Ovary (tissue), 7 donors: ENCODE measurements at regions not wholly inside any gene's neighbourhood (a gene's known extent, or its start where the extent isn't known, plus 50 kb on each side); places are given as distances from the start of the nearest gene placed in this dataset.

Source experiments
- DNase-seq, 5 donors: peaks; one replicate each; pipeline ENCODE4 v3.0.0-alpha.2; 2019 to 2020
- H3K27ac ChIP-seq, 2 donors: fragments of 200-600 bp; one replicate each; pipeline versions ENCODE4 v1.5.1 to v1.8.0; 2019 to 2022
- H3K27me3 ChIP-seq: fragments of 200-600 bp; one replicate; pipeline ENCODE4 v1.8.0; 2022
- H3K36me3 ChIP-seq: fragments of 200-600 bp; sonication (generic); one replicate; pipeline ENCODE4 v1.5.1; 2019
- H3K4me1 ChIP-seq: one replicate; pipeline ENCODE4 v1.8.1; 2013; ENCODE audit warnings: mild to moderate bottlenecking, moderate library complexity; ENCODE audit not compliant: insufficient read depth
- H3K4me3 ChIP-seq: fragments of 200-600 bp; sonication (generic); one replicate; pipeline ENCODE4 v1.5.1; 2017
- H3K9me3 ChIP-seq, 2 donors: fragments of 200-600 bp in 1 of 2; sonication (generic) in 1 of 2; one replicate each; pipeline versions ENCODE4 v1.5.1 to v1.8.1; 2013 to 2019; ENCODE audit warnings: mild to moderate bottlenecking in 1 of 2, moderate library complexity in 1 of 2
- EP300 ChIP-seq: sonication (generic); formaldehyde crosslinking; IDR thresholded peaks from one replicate; pipeline ENCODE4 v1.6.1; 2017; ENCODE audit warnings: antibody characterized with exemption
- POLR2A ChIP-seq: fragments of 450-650 bp; IDR thresholded peaks from one replicate; pipeline ENCODE4 v1.6.1; 2017; ENCODE audit warnings: antibody characterized with exemption, mild to moderate bottlenecking, moderate library complexity
- WGBS, 3 donors: extraction: QIAGEN DNeasy Blood & Tissue Kit in 1 of 3; methylation state at CpG; one replicate each; pipeline versions ENCODE4 v1.1.5 to v1.1.7; 2013 to 2017; 5-methylcytosine and 5-hydroxymethylcytosine counted together
- intact Hi-C, 4 donors: fragments of 100-400 bp; cut with DNase I; formaldehyde crosslinking; loops; one replicate each; pipeline versions ENCODE4 v1.11.0 to v1.15.1; 2022 to 2023
- TF ChIP-seq, protein P1 (sequence below), 3 donors: fragments of 450-650 bp in 2 of 3; fragments of 200-600 bp in 1 of 3; IDR thresholded peaks; one replicate each; pipeline versions ENCODE4 v1.5.1 to v1.8.0; 2016 to 2022; ENCODE audit warnings: antibody characterized with exemption in 3 of 3, mild to moderate bottlenecking in 1 of 3
- donor health status: DM: no; HTN: no; CAD: no; lungs with moderate emphysema.
- donor health status: DM: no; HTN: no; CAD: no.
- donor health status: Bipolar disorder and iron deficiency.
- donor health status: DM: no; HTN: no; CAD: no.
- donor health status: DM: yes; HTN: yes; CAD: no.

DNA sequence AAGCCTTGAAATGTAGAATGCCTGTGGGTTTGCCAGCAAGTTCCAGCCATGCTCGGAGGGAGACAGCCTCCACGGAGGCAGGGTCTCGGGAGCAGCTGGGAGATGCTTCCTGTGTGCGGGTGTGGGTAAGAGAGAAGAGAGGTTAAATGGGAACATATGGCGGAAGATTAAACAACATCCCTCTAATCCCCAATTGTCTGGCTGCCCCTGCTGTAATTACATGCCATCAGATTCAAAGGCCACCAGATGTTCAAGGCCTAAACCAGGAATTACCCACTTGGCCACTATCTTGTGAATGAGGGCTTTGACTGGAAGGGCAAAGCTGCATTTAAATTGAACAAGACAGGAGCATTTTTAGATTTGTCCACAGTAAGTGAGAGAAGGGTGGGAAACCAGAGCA, 81.4 kb upstream of the BACE2 start:
- intact Hi-C loops = no loop called here
- Histone ChIP-seq H3K4me3 (no peak overlapping the region), H3K36me3 (no peaks in the 10 kb centered on the region), H3K9me3 (no peaks in the 10 kb centered on the region), H3K4me1 (no peaks in the 10 kb centered on the region), H3K27ac (no peak overlapping the region), H3K27me3 (no peaks in the 10 kb centered on the region)
- no peak for DNase-seq
- TF ChIP-seq, protein P1, sequence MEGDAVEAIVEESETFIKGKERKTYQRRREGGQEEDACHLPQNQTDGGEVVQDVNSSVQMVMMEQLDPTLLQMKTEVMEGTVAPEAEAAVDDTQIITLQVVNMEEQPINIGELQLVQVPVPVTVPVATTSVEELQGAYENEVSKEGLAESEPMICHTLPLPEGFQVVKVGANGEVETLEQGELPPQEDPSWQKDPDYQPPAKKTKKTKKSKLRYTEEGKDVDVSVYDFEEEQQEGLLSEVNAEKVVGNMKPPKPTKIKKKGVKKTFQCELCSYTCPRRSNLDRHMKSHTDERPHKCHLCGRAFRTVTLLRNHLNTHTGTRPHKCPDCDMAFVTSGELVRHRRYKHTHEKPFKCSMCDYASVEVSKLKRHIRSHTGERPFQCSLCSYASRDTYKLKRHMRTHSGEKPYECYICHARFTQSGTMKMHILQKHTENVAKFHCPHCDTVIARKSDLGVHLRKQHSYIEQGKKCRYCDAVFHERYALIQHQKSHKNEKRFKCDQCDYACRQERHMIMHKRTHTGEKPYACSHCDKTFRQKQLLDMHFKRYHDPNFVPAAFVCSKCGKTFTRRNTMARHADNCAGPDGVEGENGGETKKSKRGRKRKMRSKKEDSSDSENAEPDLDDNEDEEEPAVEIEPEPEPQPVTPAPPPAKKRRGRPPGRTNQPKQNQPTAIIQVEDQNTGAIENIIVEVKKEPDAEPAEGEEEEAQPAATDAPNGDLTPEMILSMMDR (IDR thresholded peaks at IDR 0.05) = no peak
- TF ChIP-seq POLR2A = no peak
- WGBS, 3 donors = 44 to 54% (median 44%) methylated on average over 5 of the region's 5 CpGs

DNA sequence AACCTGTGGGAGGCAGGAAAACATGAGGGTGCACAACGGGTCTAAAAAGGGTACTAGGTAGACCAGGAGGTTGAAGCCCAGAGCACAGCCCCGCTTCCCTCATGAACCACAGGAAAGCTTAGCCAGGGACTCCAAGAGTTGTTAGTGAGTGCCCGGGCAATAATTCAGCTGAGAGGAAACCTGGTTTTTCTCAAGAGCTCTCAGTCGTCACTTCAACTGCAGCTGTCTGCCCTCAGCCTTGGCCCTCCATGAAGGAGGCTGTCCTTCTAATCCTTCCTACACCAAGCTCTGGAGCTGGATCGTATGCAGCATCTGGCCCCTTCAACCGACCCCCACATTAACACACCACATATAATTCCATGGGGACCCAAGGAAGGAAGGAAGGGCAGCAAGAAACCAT, 77.0 kb upstream of the BACE2 start:
- intact Hi-C loops = no loop called here
- TF ChIP-seq POLR2A (no peak), EP300 (no peak)
- TF ChIP-seq, protein P1 (IDR thresholded peaks at IDR 0.05) = no peak
- H3K27ac ChIP-seq = no peak overlapping the region
- H3K4me1 ChIP-seq = no peaks in the 10 kb centered on the region
- 25 to 39% (median 27%) methylated on average over 6 of the region's 6 CpGs for WGBS, 3 donors
- no peak for DNase-seq
- no peaks in the 10 kb centered on the region for H3K27me3 ChIP-seq
- no peak overlapping the region for H3K4me3 ChIP-seq
- H3K9me3 ChIP-seq = no peaks in the 10 kb centered on the region
- no peaks in the 10 kb centered on the region for H3K36me3 ChIP-seq

DNA sequence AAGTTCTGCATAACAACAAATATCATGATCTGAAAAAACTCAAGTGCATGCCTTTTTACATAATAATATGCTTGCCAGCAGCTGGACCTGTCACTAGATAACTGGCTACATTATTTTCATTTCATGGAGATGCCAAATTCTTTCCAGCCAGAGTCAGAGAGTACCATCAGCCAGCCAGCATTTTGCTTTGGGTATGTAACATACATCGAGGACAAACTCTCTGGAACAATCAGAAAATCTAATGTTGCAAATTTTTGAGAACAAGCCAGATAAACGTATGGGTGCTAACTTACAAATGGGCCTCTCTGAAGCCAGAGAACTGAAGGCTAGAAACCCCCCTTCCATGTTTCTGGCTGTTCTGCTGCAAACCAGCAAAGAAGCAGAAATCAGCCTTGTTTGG, 76.3 kb upstream of the BACE2 start:
- Histone ChIP-seq H3K27me3 (no peaks in the 10 kb centered on the region), H3K9me3 (no peaks in the 10 kb centered on the region), H3K4me1 (no peaks in the 10 kb centered on the region), H3K27ac (no peak overlapping the region), H3K36me3 (no peaks in the 10 kb centered on the region), H3K4me3 (no peak overlapping the region)
- intact Hi-C loops = no loop called here
- WGBS, 3 donors = 23 to 46% (median 36%) methylated on average over 2 of the region's 2 CpGs
- DNase-seq = no peak
- TF ChIP-seq EP300 = no peak
- TF ChIP-seq, protein P1 (IDR thresholded peaks at IDR 0.05) = no peak
- no peak for TF ChIP-seq POLR2A

DNA sequence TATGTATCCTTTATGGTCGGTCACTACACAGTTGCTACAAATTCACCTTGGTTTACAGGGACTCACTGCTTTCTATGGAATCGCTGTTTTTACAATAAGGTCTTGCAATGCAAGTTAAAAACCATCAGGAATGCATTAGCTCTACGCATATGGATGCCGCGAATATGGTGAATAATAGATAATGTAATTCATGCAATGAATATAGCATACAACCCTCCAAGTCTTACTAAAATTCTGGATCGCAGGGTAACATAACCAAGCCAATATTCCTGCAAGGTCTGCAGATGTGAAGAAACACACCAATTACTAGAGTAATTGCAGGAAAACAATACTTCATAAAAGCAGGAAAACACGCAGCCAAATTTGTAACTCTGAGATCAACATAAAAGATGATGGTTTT, 75.6 kb upstream of the BACE2 start:
- intact Hi-C loops = no loop called here
- Histone ChIP-seq H3K36me3 (no peaks in the 10 kb centered on the region), H3K27ac (no peak overlapping the region), H3K4me1 (no peaks in the 10 kb centered on the region), H3K4me3 (no peak overlapping the region), H3K9me3 (no peaks in the 10 kb centered on the region), H3K27me3 (no peaks in the 10 kb centered on the region)
- 72 to 86% (median 81%) methylated on average over 7 of the region's 7 CpGs for WGBS, 3 donors
- TF ChIP-seq POLR2A (no peak), EP300 (no peak)
- TF ChIP-seq, protein P1 (IDR thresholded peaks at IDR 0.05) = no peak
- DNase-seq = no peak

DNA sequence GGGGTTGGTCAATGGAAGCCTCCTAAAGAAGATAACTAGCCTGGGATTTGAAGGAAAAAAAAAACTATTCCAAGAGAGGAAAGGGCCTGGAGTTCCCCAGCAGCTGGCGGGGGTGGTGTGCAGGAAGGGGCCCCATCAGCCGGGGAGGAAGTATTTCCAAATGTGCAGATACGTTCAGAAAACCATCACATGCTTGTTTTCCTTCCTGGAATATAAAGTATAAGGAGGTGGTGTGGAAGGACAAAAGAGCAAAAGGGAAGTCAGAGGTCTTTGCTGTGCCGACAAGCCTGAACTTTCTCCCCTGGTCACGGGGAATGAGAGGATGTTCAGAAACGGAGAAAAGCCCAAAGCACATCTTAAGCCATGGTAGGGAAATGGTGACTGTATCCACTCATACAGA, 72.0 kb upstream of the BACE2 start:
- 9 to 23% (median 12%) methylated on average over 6 of the region's 6 CpGs for WGBS, 3 donors
- Histone ChIP-seq H3K4me1 (no peaks in the 10 kb centered on the region), H3K36me3 (no peaks in the 10 kb centered on the region), H3K9me3 (no peaks in the 10 kb centered on the region), H3K27ac (no peak overlapping the region), H3K27me3 (no peaks in the 10 kb centered on the region), H3K4me3 (no peak overlapping the region)
- DNase-seq = no peak
- intact Hi-C loops = no loop called here
- TF ChIP-seq POLR2A (no peak), EP300 (no peak)
- TF ChIP-seq, protein P1 (IDR thresholded peaks at IDR 0.05) = no peak
